ENCODE measurements at regions not wholly inside any gene's neighbourhood (a gene's known extent, or its start where the extent isn't known, plus 50 kb on each side); places are given as distances from the start of the nearest gene placed in this dataset.

GRCh38 chr12:115722181-115722580 is 555.3 kb downstream of the MED13L start:
- no peaks in the 10 kb centered on the region for H3K36me3 ChIP-seq (ENCODE audit: insufficient read depth, low read length)
- no peaks in the 10 kb centered on the region for H3F3A ChIP-seq (ENCODE audit: insufficient read depth, low read length, poor library complexity, severe bottlenecking)
- no peak overlapping the region for H3K4me2 ChIP-seq (ENCODE audit: low read length)
- H3K27ac ChIP-seq (ENCODE audit: low read length) = no peak overlapping the region
- no peak overlapping the region for H3K9ac ChIP-seq (ENCODE audit: low read length)
- no peaks in the 10 kb centered on the region for H3K9me2 ChIP-seq (ENCODE audit: insufficient read depth, low read length)
- H3K9me3 ChIP-seq (ENCODE audit: low read length) = no peaks in the 10 kb centered on the region
- no peak overlapping the region for H3K4me3 ChIP-seq (ENCODE audit: low read length)
- no peaks in the 10 kb centered on the region for H4K20me1 ChIP-seq (ENCODE audit: insufficient read depth)
- TF ChIP-seq REST (IDR thresholded peaks at IDR 0.05; ENCODE audit: borderline replicate concordance) = no peak
- no peak for TF ChIP-seq SMC3 (conservative IDR thresholded peaks at IDR 0.05; ENCODE audit: poor library complexity)
- TF ChIP-seq POLR2AphosphoS5 (IDR thresholded peaks at IDR 0.05) = no peak
- TF ChIP-seq MXI1 (conservative IDR thresholded peaks at IDR 0.05; ENCODE audit: poor library complexity, severe bottlenecking) = no peak
- no peak for TF ChIP-seq EP300 (conservative IDR thresholded peaks at IDR 0.05; ENCODE audit: poor library complexity, severe bottlenecking)
- no peak for TF ChIP-seq RAD21 (conservative IDR thresholded peaks at IDR 0.05)
- TF ChIP-seq TAF1 (IDR thresholded peaks at IDR 0.05; ENCODE audit: low read depth) = no peak
- TF ChIP-seq CTCF (IDR thresholded peaks at IDR 0.05; ENCODE audit: poor library complexity, severe bottlenecking) = no peak
- TF ChIP-seq EZH2 (IDR thresholded peaks at IDR 0.05; ENCODE audit: borderline replicate concordance, insufficient read depth, low read length, poor library complexity, severe bottlenecking) = no peak
- no peaks in the 10 kb centered on the region for H3K79me2 ChIP-seq (replicated peaks; ENCODE audit: insufficient read depth, low read length)
- no peaks in the 10 kb centered on the region for H3K27me3 ChIP-seq (ENCODE audit: insufficient read depth, low read depth, low read length)
- no peak overlapping the region for H2AFZ ChIP-seq (ENCODE audit: low read depth, low read length)

- Histone ChIP-seq H3K27ac (ENCODE audit: low read length) (no peak overlapping the region), H3K79me2 (replicated peaks; ENCODE audit: insufficient read depth, low read length) (no peaks in the 10 kb centered on the region), H3K9me3 (ENCODE audit: low read length) (no peaks in the 10 kb centered on the region), H3K4me3 (ENCODE audit: low read length) (no peak overlapping the region), H3K9me2 (ENCODE audit: insufficient read depth, low read length) (no peaks in the 10 kb centered on the region), H3K9ac (ENCODE audit: low read length) (no peak overlapping the region), H3F3A (ENCODE audit: insufficient read depth, low read length, poor library complexity, severe bottlenecking) (no peaks in the 10 kb centered on the region), H3K4me2 (ENCODE audit: low read length) (no peak overlapping the region), H4K20me1 (ENCODE audit: insufficient read depth) (no peaks in the 10 kb centered on the region), H3K27me3 (ENCODE audit: insufficient read depth, low read depth, low read length) (no peaks in the 10 kb centered on the region), H2AFZ (ENCODE audit: low read depth, low read length) (no peak overlapping the region), H3K36me3 (ENCODE audit: insufficient read depth, low read length) (no peaks in the 10 kb centered on the region)
- TF ChIP-seq SMC3 (conservative IDR thresholded peaks at IDR 0.05; ENCODE audit: poor library complexity) (no peak), MXI1 (conservative IDR thresholded peaks at IDR 0.05; ENCODE audit: poor library complexity, severe bottlenecking) (no peak)
Measured at GRCh38 chr12:115716551-115716950, 560.9 kb downstream of the MED13L start.

GRCh38 chr12:115712676-115713075 is 564.8 kb downstream of the MED13L start:
- no peak overlapping the region for H3K4me3 ChIP-seq (ENCODE audit: low read length)
- no peaks in the 10 kb centered on the region for H4K20me1 ChIP-seq (ENCODE audit: insufficient read depth)
- no peaks in the 10 kb centered on the region for H3K9me3 ChIP-seq (ENCODE audit: low read length)
- H3K9ac ChIP-seq (ENCODE audit: low read length) = no peak overlapping the region
- no peaks in the 10 kb centered on the region for H3K36me3 ChIP-seq (ENCODE audit: insufficient read depth, low read length)
- H3K27me3 ChIP-seq (ENCODE audit: insufficient read depth, low read depth, low read length) = no peaks in the 10 kb centered on the region
- no peak overlapping the region for H2AFZ ChIP-seq (ENCODE audit: low read depth, low read length)
- H3K27ac ChIP-seq (ENCODE audit: low read length) = no peak overlapping the region
- H3F3A ChIP-seq (ENCODE audit: insufficient read depth, low read length, poor library complexity, severe bottlenecking) = no peaks in the 10 kb centered on the region
- no peak overlapping the region for H3K4me2 ChIP-seq (ENCODE audit: low read length)
- H3K9me2 ChIP-seq (ENCODE audit: insufficient read depth, low read length) = no peaks in the 10 kb centered on the region
- H3K79me2 ChIP-seq (replicated peaks; ENCODE audit: insufficient read depth, low read length) = no peaks in the 10 kb centered on the region
- TF ChIP-seq POLR2AphosphoS5 (IDR thresholded peaks at IDR 0.05) = no peak
- no peak for TF ChIP-seq EP300 (conservative IDR thresholded peaks at IDR 0.05; ENCODE audit: poor library complexity, severe bottlenecking)
- no peak for TF ChIP-seq REST (IDR thresholded peaks at IDR 0.05; ENCODE audit: borderline replicate concordance)
- TF ChIP-seq RAD21 (conservative IDR thresholded peaks at IDR 0.05) = no peak
- TF ChIP-seq SMC3 (conservative IDR thresholded peaks at IDR 0.05; ENCODE audit: poor library complexity) = no peak
- TF ChIP-seq EZH2 (IDR thresholded peaks at IDR 0.05; ENCODE audit: borderline replicate concordance, insufficient read depth, low read length, poor library complexity, severe bottlenecking) = no peak
- no peak for TF ChIP-seq MXI1 (conservative IDR thresholded peaks at IDR 0.05; ENCODE audit: poor library complexity, severe bottlenecking)
- no peak for TF ChIP-seq TAF1 (IDR thresholded peaks at IDR 0.05; ENCODE audit: low read depth)
- no peak for TF ChIP-seq CTCF (IDR thresholded peaks at IDR 0.05; ENCODE audit: poor library complexity, severe bottlenecking)
